ENCODE measurements at regions not wholly inside any gene's neighbourhood (a gene's known extent, or its start where the extent isn't known, plus 50 kb on each side); places are given as distances from the start of the nearest gene placed in this dataset.

DNA sequence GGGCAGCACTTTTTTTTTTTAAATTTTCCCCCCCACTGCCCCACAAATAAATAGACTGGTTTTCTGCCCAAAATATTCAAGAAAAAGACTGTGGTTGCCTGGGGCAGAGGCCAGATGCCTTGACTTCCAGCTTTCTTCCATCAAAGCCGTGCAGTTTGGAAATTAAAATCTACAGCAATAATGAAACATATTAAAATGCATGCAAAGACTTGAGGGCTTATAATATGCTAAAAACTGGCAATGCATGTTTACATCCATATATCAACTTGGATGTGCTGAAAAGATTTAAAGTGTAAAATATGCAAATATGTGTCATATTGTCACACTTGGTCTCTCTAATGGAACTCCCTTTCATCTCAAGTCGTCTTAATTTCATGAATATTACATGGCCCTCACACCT, 2036.2 kb upstream of the PIK3C3 start:
- DNase-seq: no peak

- no peak for DNase-seq
These were observed 2041.2 kb upstream of the PIK3C3 start for GRCh38 chr18:39913672-39914366.

GRCh38 chr18:39911716-39912115, 2043.3 kb upstream of the PIK3C3 start:
- no peak for DNase-seq

GRCh38 chr18:39909706-39910105, 2045.3 kb upstream of the PIK3C3 start:
- DNase-seq: no peak

DNA sequence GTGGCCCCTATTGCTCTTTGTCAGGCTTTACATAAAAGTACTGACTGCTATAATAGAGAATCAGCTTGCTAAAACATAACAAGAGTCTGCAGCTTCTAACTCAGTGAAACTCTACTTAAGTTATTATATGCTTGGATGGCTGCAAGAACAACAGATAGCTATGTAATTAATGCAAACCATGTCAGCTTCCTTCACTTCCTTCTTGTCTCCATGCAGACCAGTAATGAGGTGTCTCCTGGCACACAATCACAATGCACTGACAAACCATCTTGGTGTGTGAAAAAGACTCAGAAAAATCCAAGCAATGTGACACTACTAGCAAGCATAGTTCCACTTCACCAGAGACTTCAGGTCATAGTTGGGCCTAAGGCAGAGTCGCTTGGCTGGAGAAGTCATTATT, 2068.9 kb upstream of the PIK3C3 start:
- DNase-seq: no peak

GRCh38 chr18:39872651-39873050, 2082.4 kb upstream of the PIK3C3 start:
- no peak for DNase-seq

- no peak for DNase-seq
These were observed 2083.1 kb upstream of the PIK3C3 start for GRCh38 chr18:39871961-39872360.

- DNase-seq: no peak
These were observed 2084.4 kb upstream of the PIK3C3 start for GRCh38 chr18:39870591-39870990.

- DNase-seq: no peak
These were observed 2091.1 kb upstream of the PIK3C3 start for GRCh38 chr18:39863916-39864315.

DNA sequence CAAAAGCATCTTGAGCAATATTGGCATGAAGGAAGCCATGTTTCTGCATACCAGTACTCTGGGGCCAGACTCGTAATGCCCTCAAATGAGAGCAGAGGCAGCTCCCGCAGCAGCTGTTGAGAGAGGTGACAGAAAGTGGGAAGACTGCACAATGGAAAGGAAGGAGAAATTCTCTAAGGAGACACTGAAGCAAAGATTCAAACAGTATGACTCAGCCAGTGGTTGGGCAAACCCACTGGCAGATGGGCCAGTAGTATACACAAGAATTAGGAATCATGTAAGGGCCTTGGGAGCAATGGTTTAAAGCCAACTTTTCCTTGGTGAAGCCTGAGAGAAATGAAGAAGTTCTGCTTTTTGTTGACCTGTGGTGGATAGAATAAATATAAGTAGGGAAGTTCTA, 2092.7 kb upstream of the PIK3C3 start:
- no peak for DNase-seq

DNA sequence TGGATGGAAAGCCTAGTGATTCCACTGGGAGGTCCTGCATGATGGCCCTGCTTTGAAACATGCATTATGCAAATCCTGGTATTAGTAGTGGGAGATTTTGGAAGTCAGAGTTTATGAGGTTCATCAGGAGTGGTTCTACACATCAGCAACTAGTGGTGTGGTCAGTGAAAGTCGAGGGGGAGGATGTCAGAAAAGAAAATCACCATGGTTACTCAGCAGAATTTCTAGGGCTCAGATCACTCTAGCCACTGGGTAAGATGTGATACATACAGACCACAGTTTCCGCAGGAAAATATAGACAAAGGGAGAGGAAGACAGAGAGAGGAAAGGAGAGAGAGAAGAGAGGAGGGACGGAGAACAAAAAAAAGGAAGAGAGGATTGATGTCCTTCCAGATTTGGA, 2100.7 kb upstream of the PIK3C3 start:
- DNase-seq: no peak

DNA sequence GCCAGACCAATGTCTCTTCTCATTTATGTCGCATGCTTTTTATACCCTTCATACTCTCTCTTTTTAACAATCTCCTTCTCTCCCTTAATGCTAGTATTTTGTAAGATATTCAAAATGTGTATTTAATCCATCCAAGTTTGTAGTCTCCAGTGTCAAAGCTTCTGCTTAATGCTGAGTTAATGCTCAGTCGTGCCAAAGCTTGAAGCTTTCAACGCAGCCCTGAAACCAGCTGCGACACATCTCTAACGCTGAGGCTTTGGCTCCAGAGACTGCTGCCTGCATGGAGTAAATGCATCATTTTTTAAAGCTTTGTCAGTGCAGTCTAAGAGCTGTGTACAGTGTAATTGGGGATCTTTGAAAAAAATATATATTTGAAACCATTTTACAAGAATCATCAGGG, 2108.8 kb upstream of the PIK3C3 start:
- no peak for DNase-seq

DNA sequence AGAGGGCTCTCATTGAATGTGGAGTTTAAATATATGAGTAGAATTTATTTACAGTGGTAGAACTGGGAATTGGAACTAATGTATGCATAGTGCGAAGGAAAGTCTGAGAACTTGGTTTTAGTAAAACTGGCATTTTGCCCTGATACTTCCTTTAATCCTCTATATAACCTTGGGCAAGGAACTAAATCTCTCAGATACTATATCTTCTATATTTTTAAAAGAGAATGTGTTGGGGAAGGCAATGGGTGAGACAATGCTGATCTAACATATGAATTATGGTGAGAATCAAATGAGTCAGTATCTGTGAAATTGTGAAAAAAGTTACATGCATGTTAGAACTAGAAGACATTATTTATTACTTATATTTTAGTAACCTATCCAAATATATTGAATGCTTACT, 2109.4 kb upstream of the PIK3C3 start:
- no peak for DNase-seq

DNA sequence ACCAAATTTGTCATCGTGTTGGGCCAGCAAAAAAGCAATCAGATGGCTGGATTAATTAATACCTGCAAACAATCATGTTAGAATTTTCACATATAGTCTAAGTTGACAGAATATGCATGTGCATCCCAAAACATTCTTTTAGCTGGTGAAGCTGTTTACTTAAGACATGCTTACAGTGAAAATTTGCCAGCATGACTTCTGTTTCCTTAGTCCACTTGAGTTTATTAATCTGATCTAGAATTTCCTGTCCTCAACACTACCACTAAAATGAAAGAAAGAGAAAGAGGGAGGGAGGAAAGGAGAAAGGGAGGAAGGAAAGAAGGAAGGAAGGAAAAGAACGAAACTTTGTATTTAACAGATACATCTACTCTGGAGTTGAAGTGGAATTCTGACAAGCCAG, 2109.9 kb upstream of the PIK3C3 start:
- DNase-seq: no peak

GRCh38 chr18:39843546-39843945, 2111.5 kb upstream of the PIK3C3 start:
- DNase-seq: no peak

GRCh38 chr18:39842366-39842914, 2112.6 kb upstream of the PIK3C3 start:
- DNase-seq: no peak

- DNase-seq: no peak
These were observed 2113.3 kb upstream of the PIK3C3 start for GRCh38 chr18:39841482-39842365.

DNA sequence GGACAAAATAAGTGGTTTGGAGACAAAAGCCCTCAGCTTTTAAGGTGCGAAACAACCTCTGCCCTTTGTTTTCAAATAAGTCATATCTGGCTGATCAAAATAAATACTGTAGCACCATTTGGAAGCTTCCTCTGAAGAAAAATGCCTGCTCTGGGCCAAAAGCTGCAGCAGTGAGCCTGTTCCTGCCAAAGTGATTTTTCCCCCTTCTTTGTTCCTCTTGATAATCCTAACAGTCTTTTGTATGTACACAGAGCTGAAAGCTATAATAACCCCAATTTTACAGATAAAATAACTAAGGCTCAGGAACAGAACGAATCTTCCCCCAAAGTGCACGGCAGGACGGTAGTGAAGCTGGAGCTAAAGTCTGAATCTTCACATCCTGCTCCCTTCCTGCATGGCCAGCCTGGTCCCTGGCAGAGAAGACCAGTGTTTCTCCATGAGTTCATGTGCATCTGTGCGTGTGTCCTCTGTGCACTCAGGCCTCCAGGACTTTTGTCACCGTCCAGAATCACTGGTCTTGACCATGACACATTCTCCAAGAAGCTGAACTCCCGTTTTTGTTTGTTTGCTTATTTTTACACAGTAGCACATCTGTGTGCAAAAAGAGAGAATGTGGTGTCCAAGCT, 2114.1 kb upstream of the PIK3C3 start:
- no peak for DNase-seq

GRCh38 chr18:39840406-39840805, 2114.6 kb upstream of the PIK3C3 start:
- no peak for DNase-seq

GRCh38 chr18:39839782-39840181, 2115.3 kb upstream of the PIK3C3 start:
- no peak for DNase-seq

DNA sequence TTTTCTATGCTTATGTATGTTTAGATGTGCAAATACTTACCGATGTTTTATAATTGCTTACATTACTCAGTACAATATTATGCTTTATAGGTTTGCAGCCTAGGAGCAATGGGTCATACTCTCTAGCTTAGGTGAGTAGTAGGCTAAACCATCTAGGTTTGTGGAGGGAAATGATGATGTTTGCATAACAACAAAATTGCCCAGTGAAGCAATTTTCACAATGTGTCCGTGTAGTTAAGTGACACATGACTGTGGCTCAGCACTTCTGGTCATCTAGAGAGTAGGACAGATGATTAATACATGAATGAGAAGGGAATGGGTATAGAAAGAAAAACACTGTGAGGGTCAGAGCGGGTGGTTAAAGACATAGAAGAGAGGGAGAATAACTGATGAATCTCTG, 2116.2 kb upstream of the PIK3C3 start:
- no peak for DNase-seq

GRCh38 chr18:39835303-39836030, 2119.6 kb upstream of the PIK3C3 start:
- DNase-seq: no peak

GRCh38 chr18:39834636-39835035, 2120.4 kb upstream of the PIK3C3 start:
- no peak for DNase-seq
